ENCODE measurements at regions not wholly inside any gene's neighbourhood (a gene's known extent, or its start where the extent isn't known, plus 50 kb on each side); places are given as distances from the start of the nearest gene placed in this dataset.

GRCh38 chr5:6273090-6273735 lies 105.1 kb downstream of the MED10 start:
- TF ChIP-seq, protein P1, sequence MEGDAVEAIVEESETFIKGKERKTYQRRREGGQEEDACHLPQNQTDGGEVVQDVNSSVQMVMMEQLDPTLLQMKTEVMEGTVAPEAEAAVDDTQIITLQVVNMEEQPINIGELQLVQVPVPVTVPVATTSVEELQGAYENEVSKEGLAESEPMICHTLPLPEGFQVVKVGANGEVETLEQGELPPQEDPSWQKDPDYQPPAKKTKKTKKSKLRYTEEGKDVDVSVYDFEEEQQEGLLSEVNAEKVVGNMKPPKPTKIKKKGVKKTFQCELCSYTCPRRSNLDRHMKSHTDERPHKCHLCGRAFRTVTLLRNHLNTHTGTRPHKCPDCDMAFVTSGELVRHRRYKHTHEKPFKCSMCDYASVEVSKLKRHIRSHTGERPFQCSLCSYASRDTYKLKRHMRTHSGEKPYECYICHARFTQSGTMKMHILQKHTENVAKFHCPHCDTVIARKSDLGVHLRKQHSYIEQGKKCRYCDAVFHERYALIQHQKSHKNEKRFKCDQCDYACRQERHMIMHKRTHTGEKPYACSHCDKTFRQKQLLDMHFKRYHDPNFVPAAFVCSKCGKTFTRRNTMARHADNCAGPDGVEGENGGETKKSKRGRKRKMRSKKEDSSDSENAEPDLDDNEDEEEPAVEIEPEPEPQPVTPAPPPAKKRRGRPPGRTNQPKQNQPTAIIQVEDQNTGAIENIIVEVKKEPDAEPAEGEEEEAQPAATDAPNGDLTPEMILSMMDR (IDR thresholded peaks at IDR 0.05) = no peak
- TF ChIP-seq POLR2A (IDR thresholded peaks at IDR 0.05) = no peak
- no peak for TF ChIP-seq POLR2AphosphoS5 (IDR thresholded peaks at IDR 0.05)

Data from sigmoid colon (tissue), 4 donors.